SU-DHL-6 (cell line): ENCODE measurements at regions not wholly inside any gene's neighbourhood (a gene's known extent, or its start where the extent isn't known, plus 50 kb on each side); places are given as distances from the start of the nearest gene placed in this dataset.

Experiments used
- CTCF ChIP-seq: fragments of 200-600 bp; sonication (generic); IDR thresholded peaks from one replicate; pipeline ENCODE4 v1.5.1; 2017; ENCODE audit warnings: antibody characterized with exemption, mild to moderate bottlenecking, low read length, moderate library complexity; ENCODE audit not compliant: insufficient read depth, poor library complexity, severe bottlenecking
- EZH2phosphoT487 ChIP-seq: fragments of 200-600 bp; sonication (generic), shearing (Covaris generic); conservative IDR thresholded peaks from 2 replicates; pipeline ENCODE4 v1.6.1; 2018; ENCODE audit warnings: mild to moderate bottlenecking, antibody characterized with exemption, low read length, moderate library complexity, mixed read lengths

- TF ChIP-seq CTCF (no peak), EZH2phosphoT487 (no peak)
Observed at GRCh38 chr4:53781629-53782457, 190.6 kb upstream of the LNX1 start.
